Peyer's patch (tissue), 4 donors: ENCODE measurements at regions not wholly inside any gene's neighbourhood (a gene's known extent, or its start where the extent isn't known, plus 50 kb on each side); places are given as distances from the start of the nearest gene placed in this dataset.

Experiments used
- POLR2A ChIP-seq, 2 donors: fragments of 450-650 bp; IDR thresholded peaks; one replicate each; pipeline ENCODE4 v1.5.1; 2017; ENCODE audit warnings: antibody characterized with exemption in 2 of 2, mild to moderate bottlenecking in 2 of 2, moderate library complexity in 2 of 2
- TF ChIP-seq, protein P1 (sequence below), 6 experiments: fragments of 450-650 bp in 4 of 6; fragments of 200-600 bp in 2 of 6; sonication (generic) in 1 of 6; IDR thresholded peaks; one replicate each; pipeline ENCODE4 v1.5.1; 2017 to 2019; ENCODE audit warnings: antibody characterized with exemption in 6 of 6, mild to moderate bottlenecking in 3 of 6, moderate library complexity in 1 of 6

DNA sequence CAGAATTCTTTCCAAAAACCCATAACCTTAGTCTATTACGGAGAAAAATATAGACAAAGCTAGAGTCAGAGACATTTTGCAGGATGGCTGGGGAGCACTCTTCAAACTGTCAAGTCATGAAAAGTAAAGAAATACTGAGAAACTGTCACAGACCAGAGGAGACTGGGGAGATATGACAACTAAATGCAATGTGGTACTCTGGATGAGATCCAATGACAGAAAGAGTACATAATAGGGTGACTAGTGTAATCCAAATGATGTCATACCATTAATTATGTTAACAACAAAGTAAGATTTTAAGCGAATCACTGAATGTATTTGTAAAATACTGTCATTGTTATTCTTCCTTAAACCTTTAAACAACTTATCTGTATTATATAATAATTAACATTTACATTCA is 393.8 kb downstream of the LIG4 start:
- TF ChIP-seq, protein P1, sequence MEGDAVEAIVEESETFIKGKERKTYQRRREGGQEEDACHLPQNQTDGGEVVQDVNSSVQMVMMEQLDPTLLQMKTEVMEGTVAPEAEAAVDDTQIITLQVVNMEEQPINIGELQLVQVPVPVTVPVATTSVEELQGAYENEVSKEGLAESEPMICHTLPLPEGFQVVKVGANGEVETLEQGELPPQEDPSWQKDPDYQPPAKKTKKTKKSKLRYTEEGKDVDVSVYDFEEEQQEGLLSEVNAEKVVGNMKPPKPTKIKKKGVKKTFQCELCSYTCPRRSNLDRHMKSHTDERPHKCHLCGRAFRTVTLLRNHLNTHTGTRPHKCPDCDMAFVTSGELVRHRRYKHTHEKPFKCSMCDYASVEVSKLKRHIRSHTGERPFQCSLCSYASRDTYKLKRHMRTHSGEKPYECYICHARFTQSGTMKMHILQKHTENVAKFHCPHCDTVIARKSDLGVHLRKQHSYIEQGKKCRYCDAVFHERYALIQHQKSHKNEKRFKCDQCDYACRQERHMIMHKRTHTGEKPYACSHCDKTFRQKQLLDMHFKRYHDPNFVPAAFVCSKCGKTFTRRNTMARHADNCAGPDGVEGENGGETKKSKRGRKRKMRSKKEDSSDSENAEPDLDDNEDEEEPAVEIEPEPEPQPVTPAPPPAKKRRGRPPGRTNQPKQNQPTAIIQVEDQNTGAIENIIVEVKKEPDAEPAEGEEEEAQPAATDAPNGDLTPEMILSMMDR (IDR thresholded peaks at IDR 0.05) = no peak
- TF ChIP-seq POLR2A (IDR thresholded peaks at IDR 0.05) = no peak
